Spleen (tissue), 7 donors: ENCODE measurements at regions not wholly inside any gene's neighbourhood (a gene's known extent, or its start where the extent isn't known, plus 50 kb on each side); places are given as distances from the start of the nearest gene placed in this dataset.

Experiments
- CTCF ChIP-seq, 11 experiments: fragments of 200-600 bp in 7 of 11; fragments of 450-650 bp in 4 of 11; sonication (generic) in 4 of 11; IDR thresholded peaks in 8 of 11; conservative IDR thresholded peaks in 3 of 11; 1 replicate in 7 of 11; 2 replicates in 4 of 11; pipeline versions ENCODE4 v1.4.0 to v1.8.0; 2016 to 2021; ENCODE audit warnings: antibody characterized with exemption in 11 of 11, inconsistent platforms in 4 of 11, mild to moderate bottlenecking in 1 of 11
- POLR2A ChIP-seq, 3 donors: fragments of 450-650 bp; IDR thresholded peaks; one replicate each; pipeline ENCODE4 v1.5.1; 2017; ENCODE audit warnings: antibody characterized with exemption in 3 of 3, mild to moderate bottlenecking in 1 of 3
- donor health status: DM: no; HTN: no; CAD: no; lungs with moderate emphysema.
- donor health status: DM: no; HTN: no; CAD: no.
- donor health status: DM: no; HTN: no; CAD: no.

- TF ChIP-seq CTCF (IDR thresholded peaks at IDR 0.05 in 8 of 11, conservative IDR thresholded peaks at IDR 0.05 in 3 of 11): no peak
- TF ChIP-seq POLR2A (IDR thresholded peaks at IDR 0.05): no peak
Measured at GRCh38 chr2:145975406-145975805, 1455.5 kb upstream of the ZEB2 start.
